ENCODE measurements at regions not wholly inside any gene's neighbourhood (a gene's known extent, or its start where the extent isn't known, plus 50 kb on each side); places are given as distances from the start of the nearest gene placed in this dataset.

DNA sequence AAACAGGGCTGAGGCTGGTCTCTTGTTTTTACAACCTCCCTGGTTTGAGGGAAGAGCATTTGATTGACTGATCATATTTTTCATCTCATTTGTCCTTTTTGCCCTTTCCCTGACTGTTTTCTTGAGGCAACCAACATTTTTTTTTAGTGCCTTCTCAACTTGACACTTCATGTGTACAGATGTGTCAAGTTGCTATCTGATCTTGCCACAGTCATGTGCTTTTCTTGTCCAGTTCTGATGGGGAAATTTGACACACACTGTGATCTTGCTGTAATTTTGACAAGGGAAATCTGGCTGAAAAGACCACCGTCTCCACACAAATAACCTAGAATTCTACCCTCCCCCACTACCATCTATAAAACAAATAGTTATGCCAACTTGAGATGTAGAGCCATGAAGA lies 329.6 kb downstream of the KCTD12 start:
- TF ChIP-seq, protein P1, sequence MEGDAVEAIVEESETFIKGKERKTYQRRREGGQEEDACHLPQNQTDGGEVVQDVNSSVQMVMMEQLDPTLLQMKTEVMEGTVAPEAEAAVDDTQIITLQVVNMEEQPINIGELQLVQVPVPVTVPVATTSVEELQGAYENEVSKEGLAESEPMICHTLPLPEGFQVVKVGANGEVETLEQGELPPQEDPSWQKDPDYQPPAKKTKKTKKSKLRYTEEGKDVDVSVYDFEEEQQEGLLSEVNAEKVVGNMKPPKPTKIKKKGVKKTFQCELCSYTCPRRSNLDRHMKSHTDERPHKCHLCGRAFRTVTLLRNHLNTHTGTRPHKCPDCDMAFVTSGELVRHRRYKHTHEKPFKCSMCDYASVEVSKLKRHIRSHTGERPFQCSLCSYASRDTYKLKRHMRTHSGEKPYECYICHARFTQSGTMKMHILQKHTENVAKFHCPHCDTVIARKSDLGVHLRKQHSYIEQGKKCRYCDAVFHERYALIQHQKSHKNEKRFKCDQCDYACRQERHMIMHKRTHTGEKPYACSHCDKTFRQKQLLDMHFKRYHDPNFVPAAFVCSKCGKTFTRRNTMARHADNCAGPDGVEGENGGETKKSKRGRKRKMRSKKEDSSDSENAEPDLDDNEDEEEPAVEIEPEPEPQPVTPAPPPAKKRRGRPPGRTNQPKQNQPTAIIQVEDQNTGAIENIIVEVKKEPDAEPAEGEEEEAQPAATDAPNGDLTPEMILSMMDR (IDR thresholded peaks at IDR 0.05; ENCODE audit: low read depth, low read length) = no peak
- TF ChIP-seq POLR2A (IDR thresholded peaks at IDR 0.05; ENCODE audit: extremely low read depth, insufficient read length) = no peak
- TF ChIP-seq, protein P2, sequence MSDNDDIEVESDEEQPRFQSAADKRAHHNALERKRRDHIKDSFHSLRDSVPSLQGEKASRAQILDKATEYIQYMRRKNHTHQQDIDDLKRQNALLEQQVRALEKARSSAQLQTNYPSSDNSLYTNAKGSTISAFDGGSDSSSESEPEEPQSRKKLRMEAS (IDR thresholded peaks at IDR 0.05; ENCODE audit: low read depth, low read length) = no peak
